UCSD-AML1 (cell line): ENCODE measurements at regions not wholly inside any gene's neighbourhood (a gene's known extent, or its start where the extent isn't known, plus 50 kb on each side); places are given as distances from the start of the nearest gene placed in this dataset.
"Not testable (repeated sequence)": the region's sequence is repeated elsewhere in the genome, so short reads cannot be mapped to it uniquely, and the experiment has no call there.

ENCODE experiments used
- DNase-seq: peaks from one replicate; lab custom pipeline; 2025; ENCODE audit not compliant: unreplicated experiment; lab: John Stamatoyannopoulos, UW

- DNase-seq = no peak
Measured at GRCh38 chr5:17816944-17817343, 182.7 kb downstream of the TAF11L14 start.

- no peak for DNase-seq
Measured at GRCh38 chr5:17817990-17818389, 183.7 kb downstream of the TAF11L14 start.

GRCh38 chr5:17819783-17820182 is 185.5 kb downstream of the TAF11L14 start:
- no peak for DNase-seq

GRCh38 chr5:17828681-17829080 is 194.4 kb downstream of the TAF11L14 start:
- DNase-seq = no peak

- no peak for DNase-seq
Measured at GRCh38 chr5:17829456-17829855, 195.2 kb downstream of the TAF11L14 start.

- no peak for DNase-seq
Measured at GRCh38 chr5:17831279-17831678, 197.0 kb downstream of the TAF11L14 start.

- DNase-seq = no peak
Measured at GRCh38 chr5:17832949-17833745, 198.9 kb downstream of the TAF11L14 start.

- DNase-seq = no peak
Measured at GRCh38 chr5:17837757-17838156, 203.5 kb downstream of the TAF11L14 start.

GRCh38 chr5:17838469-17838868 is 204.2 kb downstream of the TAF11L14 start:
- DNase-seq = no peak

- no peak for DNase-seq
Measured at GRCh38 chr5:17839848-17840247, 205.6 kb downstream of the TAF11L14 start.

GRCh38 chr5:17846496-17846895 is 212.2 kb downstream of the TAF11L14 start:
- DNase-seq = no peak

- DNase-seq = no peak
Measured at GRCh38 chr5:17847286-17847685, 213.0 kb downstream of the TAF11L14 start.

- DNase-seq = no peak
Measured at GRCh38 chr5:17852111-17852510, 217.9 kb downstream of the TAF11L14 start.

- no peak for DNase-seq
Measured at GRCh38 chr5:17852740-17853139, 218.5 kb downstream of the TAF11L14 start.

GRCh38 chr5:17854901-17855300 is 220.6 kb downstream of the TAF11L14 start:
- no peak for DNase-seq

- DNase-seq = no peak
Measured at GRCh38 chr5:17860660-17861315, 226.5 kb downstream of the TAF11L14 start.

GRCh38 chr5:17864903-17865302 is 230.6 kb downstream of the TAF11L14 start:
- DNase-seq = not testable (repeated sequence)

GRCh38 chr5:17865966-17866365 is 231.7 kb downstream of the TAF11L14 start:
- DNase-seq = not testable (repeated sequence)

GRCh38 chr5:17872204-17872603 is 237.9 kb downstream of the TAF11L14 start:
- DNase-seq = no peak

- DNase-seq = no peak
Measured at GRCh38 chr5:17878541-17878940, 244.3 kb downstream of the TAF11L14 start.

GRCh38 chr5:17879276-17879675 is 245.0 kb downstream of the TAF11L14 start:
- DNase-seq = no peak

GRCh38 chr5:17880869-17881268 is 246.6 kb downstream of the TAF11L14 start:
- DNase-seq = no peak
